HG02678 (cell line): ENCODE measurements at regions not wholly inside any gene's neighbourhood (a gene's known extent, or its start where the extent isn't known, plus 50 kb on each side); places are given as distances from the start of the nearest gene placed in this dataset.

ENCODE experiments used
- ATAC-seq: cut with Tn5 transposase; IDR thresholded peaks from one replicate; pipeline ENCODE4 v1.9.1; 2021; ENCODE audit warnings: mild to moderate bottlenecking, moderate library complexity; ENCODE audit not compliant: unreplicated experiment

DNA sequence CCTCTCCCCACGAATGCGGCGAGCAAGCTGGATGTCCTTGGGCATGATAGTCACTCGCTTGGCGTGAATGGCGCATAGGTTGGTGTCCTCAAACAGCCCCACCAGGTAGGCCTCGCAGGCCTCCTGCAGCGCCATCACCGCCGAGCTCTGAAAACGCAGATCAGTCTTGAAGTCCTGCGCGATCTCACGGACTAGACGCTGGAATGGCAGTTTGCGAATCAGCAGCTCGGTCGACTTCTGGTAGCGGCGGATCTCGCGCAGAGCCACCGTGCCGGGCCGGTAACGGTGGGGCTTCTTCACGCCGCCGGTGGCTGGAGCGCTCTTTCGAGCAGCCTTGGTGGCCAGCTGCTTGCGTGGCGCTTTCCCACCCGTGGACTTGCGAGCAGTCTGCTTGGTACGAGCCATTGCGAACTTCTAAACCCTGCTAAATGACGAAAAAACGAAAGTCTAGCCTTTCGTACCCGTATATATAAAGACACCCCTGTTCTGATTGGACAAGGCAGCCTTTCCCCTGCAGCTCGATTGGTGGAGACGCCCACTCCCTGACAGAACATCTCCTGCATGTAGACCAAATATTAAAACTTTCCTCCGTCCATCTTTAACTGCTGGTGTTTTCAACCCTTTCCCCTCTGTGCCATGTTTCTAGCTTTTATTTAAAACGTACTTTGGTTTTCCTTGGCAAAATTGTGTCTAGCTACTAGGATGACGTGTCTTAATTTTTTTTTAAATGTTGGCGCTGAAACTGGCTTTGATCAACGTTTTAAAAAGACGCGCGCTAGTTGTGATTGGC, 109.8 kb downstream of the HFE start:
- peak; percentile 40 for ATAC-seq

GRCh38 chr6:26197636-26197932, 110.4 kb downstream of the HFE start:
- no peak for ATAC-seq

DNA sequence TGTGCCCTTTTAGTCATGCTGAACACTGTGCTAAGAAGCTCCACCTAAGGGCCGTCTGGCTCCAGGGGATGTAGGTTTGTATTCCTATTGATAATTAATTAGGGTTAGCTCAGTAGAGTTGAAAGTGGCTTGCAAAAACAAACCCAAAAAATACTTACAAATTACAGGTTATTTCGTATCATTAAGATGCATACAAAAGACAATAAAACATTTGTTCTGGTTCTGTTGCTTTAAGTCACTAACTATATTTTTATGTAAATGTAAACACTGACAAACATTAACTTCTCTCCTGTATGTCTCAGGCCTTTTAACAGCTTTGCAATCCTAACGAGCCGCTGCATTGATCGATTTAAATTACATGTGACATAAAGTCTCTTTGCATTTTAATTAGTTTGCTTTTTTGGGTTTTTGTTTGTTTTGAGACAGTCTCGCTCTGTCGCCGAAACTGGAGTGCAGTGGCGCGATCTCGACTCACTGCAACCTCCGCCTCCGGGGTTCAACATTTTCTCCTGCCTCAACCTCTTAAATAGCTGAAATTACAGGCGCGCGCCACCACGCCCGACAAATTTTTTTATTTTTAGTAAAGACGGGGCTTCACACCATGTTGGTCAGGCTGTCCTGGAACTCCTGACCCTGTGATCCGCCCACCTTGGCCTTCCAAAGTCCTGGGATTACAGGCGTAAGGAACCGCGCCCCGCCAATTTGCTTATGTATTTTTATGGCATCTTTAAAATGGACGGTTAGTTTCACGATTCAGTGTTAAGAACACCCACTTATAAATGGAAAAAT, 110.9 kb downstream of the HFE start:
- no peak for ATAC-seq

DNA sequence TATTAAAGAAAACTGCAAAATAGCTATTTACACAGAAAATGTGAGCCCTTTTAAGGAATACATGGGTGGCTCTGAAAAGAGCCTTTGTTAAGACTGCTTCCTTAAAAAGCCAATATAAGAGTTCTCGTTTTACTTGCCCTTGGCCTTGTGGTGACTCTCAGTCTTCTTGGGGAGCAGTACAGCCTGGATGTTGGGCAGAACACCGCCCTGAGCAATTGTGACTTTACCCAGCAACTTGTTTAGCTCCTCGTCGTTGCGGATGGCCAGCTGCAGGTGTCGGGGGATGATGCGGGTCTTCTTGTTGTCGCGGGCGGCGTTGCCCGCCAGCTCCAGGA, 111.5 kb downstream of the HFE start:
- peak; percentile 5 for ATAC-seq

GRCh38 chr6:26199057-26199772, 112.0 kb downstream of the HFE start:
- peak; percentile 58 for ATAC-seq

DNA sequence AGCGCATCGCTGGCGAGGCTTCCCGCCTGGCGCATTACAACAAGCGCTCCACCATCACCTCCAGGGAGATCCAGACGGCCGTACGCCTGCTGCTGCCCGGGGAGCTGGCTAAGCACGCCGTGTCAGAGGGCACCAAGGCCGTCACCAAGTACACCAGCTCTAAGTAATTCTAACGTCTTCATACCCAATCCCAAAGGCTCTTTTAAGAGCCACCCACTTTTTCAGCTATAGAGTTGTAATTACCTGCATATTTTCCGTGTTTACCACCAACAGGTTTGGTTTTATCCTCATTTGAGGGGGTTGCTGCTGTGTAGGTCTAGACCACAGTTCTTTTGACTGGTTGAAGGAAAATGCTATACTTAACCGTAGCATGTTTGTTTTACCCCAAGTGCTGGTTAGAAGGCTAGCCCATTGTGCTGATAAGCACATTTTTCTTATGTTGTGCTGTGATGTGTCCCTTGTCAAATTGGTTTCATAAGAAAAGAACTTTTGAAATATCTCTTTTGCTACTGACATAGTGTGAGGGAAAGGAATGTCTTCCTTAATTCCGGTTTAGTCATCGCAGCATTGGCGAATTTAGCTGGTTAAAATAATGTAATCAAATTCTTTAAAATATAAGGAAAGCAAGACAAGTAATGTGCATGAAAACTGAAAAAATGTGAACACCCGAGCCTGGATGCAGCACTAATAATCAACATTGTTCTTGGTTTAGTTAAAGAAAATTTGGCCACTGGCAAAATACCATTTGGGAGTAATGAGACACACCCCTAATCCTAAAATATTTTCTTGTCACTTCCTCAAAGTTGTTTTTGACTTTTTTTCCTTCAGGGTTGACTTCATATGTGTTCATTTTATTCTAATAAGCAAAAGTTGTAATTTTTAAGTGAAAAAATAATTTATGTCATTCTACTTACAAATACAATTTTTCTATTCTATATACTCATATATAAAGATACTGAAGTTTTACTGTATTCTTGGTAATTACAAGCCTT, 112.8 kb downstream of the HFE start:
- ATAC-seq: no peak

DNA sequence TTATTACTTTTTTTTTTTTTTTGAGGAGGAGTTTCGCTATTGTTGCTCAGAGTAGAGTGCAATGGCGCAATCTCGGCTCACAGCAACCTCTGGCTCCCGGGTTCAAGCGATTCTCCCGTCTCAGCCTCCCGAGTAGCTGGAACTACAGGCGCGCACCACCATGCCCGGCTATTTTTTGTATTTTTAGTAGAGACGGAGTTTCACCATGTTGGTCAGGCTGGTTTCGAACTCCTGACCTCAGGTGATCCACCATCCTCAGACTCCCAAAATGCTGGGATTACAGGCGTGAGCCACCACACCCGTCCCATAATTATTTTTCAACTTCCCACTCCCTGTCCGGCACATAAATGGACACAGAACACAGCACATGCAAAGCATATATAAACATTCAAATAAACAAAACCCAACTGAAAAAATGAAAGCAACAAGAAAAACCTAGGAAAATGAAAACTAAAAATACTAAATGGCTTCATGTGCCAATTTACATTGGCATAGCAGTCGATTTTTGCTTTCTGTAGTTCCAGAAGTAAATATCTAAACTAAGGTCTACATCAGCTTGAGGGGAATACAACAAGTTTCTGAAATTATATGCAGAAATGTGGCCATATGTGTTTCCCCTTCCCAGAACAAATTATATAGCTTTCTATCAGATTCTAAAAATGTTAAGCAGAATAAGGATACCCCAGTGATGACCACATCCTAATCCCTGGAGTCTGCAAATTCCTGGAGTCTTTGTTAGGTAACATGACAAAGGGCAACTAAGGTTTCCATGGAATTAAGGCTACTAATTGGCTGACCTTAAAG, 113.9 kb downstream of the HFE start:
- ATAC-seq: no peak

- ATAC-seq: no peak
These were observed 115.0 kb downstream of the HFE start for GRCh38 chr6:26202201-26202611.

DNA sequence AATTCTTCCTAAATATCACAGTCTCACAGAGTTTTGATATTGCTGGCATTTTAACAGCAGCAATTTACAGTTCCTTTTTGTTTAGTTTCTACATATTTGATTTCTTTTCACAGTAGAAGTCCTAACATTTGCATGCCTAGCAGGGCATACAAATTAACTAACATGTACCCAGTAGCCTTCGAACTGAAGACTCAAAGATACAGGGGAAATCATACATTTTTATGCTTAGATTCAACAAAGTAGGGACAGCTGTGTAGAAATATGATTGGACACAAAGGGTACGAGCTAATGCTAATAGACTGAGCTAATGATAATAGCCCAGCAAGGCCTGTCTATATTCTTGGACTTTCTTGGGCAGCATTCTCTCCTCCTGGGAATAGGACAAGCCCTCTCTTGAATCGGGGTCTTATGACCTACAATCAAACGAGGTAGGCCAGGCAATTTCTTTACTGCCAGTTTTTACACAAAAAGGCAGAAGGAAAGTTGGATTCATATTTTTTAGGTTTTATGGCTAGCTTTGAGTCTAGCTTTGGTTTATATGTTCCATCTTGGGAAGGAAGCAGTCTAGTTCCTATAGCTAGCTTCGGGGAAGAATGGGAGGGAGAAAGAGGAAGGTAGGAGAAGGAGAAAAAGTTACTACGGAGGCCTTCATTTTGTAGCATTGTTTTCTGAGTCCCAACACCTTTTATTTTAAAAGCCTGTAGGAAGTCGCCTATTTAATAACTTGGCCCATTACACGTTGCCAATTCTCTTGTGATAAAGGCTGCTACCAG, 115.8 kb downstream of the HFE start:
- ATAC-seq: no peak

- ATAC-seq: peak; percentile 61
These were observed 117.3 kb downstream of the HFE start for GRCh38 chr6:26204332-26205160.

DNA sequence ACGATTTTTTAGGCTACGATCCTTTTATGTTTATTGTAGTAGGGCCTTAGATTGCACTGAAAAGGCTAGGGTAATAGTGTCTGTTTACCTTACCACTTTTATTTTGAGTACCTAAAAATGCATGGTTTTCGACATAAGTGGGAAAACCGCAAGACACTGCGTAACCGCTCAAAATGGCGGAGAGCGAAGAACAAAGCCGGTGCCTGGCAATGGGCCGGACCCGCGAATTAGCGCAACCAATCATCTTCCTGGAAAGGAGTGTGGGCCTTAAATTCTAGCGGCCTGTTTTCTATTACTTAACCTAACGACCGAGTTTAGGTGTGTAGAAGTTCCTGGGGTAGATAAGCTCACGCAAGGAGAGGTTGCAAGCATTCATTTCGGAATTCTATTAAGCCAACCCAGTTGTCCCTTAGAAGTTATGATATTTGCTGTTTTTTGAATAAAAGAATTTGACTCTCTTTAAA, 118.0 kb downstream of the HFE start:
- peak; percentile 43 for ATAC-seq

GRCh38 chr6:26205625-26206574, 118.7 kb downstream of the HFE start:
- ATAC-seq: peak; percentile 6

- ATAC-seq: no peak
These were observed 119.9 kb downstream of the HFE start for GRCh38 chr6:26206868-26207801.

DNA sequence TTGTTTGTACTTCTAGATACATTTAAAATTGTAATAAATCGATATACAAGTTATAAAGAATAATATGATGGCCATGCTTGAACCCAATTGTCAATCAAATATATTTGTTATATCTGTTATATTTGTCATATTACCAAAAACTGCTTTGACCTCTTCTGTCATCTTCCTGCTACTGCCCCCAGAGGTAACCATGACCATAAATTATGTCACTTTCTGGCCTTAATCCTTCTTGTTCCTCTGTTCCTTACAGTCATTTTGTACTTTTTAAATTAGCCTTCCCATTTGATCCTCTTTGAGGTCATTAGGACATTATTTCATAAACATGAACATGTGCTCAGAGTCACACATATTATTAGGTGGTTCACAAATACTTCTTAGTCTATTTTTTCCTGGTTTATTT, 124.7 kb downstream of the HFE start:
- no peak for ATAC-seq

DNA sequence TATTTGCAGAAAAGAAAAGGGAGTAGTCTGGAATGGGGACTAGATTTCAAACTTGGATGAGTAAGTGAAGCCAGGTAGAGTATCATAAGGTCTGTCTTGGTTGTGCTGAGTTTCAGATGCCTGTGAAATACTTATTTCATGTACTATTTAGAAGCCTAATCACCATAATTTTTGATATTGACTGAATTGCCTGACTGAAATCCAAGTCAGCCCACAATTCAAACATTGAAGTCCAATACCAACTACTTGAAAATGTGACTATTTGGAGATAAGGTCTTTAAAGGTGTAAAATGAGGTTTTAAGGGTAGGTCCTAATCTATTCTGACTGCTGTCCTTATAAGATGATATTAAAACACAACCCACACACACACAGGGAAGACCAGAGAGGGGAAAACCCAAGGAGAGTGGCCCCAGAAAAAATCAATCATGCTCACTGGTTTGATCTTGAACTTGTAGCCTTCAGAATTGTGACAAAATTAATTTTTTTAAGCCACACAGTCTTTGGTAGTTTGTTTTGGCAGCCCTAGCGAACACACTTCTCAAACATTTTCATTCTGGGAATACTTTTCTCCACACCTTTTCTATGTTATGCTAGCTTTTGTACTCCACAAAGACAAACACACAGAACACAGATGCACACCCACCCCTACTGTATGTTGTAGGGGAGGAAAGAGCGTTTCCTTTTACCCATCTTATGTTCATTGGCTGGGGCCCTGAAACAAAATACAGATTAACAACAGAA, 126.3 kb downstream of the HFE start:
- ATAC-seq: no peak
